ENCODE measurements at regions not wholly inside any gene's neighbourhood (a gene's known extent, or its start where the extent isn't known, plus 50 kb on each side); places are given as distances from the start of the nearest gene placed in this dataset.

- intact Hi-C loops (cut with DNase I), result loop anchor here in 1 of 10 donors (10.0 kb wide), 1 partner anchor 100 kb away; no protein-coding TSS in a partner anchor
- Histone ChIP-seq H3K4me1 (peaks cover 0 to 11% (median 5%) of the 10 kb centered on the region in 9 donors), H3K27me3 (no peaks in the 10 kb centered on the region), H3K27ac (peak overlapping the region in 4 of 10 donors; percentile 5 to 44 (median 21)), H3K9me3 (no peaks in the 10 kb centered on the region), H3K4me3 (no peak overlapping the region), H3K36me3 (no peaks in the 10 kb centered on the region)
- DNase-seq (peak in 1 of 2 donors; percentile 53), ATAC-seq (peak in 6 of 8 donors; percentile 60 to 83 (median 80))
- TF ChIP-seq, protein P1, sequence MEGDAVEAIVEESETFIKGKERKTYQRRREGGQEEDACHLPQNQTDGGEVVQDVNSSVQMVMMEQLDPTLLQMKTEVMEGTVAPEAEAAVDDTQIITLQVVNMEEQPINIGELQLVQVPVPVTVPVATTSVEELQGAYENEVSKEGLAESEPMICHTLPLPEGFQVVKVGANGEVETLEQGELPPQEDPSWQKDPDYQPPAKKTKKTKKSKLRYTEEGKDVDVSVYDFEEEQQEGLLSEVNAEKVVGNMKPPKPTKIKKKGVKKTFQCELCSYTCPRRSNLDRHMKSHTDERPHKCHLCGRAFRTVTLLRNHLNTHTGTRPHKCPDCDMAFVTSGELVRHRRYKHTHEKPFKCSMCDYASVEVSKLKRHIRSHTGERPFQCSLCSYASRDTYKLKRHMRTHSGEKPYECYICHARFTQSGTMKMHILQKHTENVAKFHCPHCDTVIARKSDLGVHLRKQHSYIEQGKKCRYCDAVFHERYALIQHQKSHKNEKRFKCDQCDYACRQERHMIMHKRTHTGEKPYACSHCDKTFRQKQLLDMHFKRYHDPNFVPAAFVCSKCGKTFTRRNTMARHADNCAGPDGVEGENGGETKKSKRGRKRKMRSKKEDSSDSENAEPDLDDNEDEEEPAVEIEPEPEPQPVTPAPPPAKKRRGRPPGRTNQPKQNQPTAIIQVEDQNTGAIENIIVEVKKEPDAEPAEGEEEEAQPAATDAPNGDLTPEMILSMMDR (IDR thresholded peaks at IDR 0.05), result no peak
- WGBS, 2 donors, result 58 to 73% methylated on average over 17 of the region's 17 CpGs
Measured at GRCh38 chr18:10164271-10165071, 250.7 kb downstream of the VAPA start.

- Histone ChIP-seq H3K27ac (no peak overlapping the region), H3K4me3 (no peak overlapping the region), H3K27me3 (no peaks in the 10 kb centered on the region), H3K9me3 (no peaks in the 10 kb centered on the region), H3K4me1 (peaks cover 0 to 17% (median 5%) of the 10 kb centered on the region in 9 donors), H3K36me3 (no peaks in the 10 kb centered on the region)
- DNase-seq (no peak), ATAC-seq (no peak)
- TF ChIP-seq, protein P1 (IDR thresholded peaks at IDR 0.05), result no peak
- 93 to 96% methylated on average over 22 of the region's 22 CpGs for WGBS, 2 donors
- intact Hi-C loops (cut with DNase I), result loop anchor here in 1 of 10 donors (10.0 kb wide), 1 partner anchor 101 kb away; no protein-coding TSS in a partner anchor
Measured at GRCh38 chr18:10166164-10166807, 252.5 kb downstream of the VAPA start.

DNA sequence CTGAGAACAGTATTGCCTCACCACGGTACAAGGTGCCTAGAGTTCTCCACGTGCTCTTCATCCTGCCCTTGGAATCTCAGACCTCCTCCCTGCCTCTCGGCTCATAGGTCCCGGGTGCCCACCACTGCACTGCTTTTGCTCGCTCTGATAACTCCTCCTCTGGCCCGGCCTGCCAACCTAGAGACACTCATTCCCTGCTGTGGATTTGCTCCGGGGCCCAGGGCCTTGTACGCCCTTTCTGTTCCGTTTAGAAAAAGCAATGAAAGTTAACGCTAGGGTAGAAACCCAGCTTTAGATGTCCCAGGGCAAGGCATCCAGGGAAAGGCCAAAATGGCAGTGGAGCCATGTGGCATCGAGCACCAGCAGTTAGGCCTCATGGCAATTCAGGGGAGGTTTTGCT is 253.9 kb downstream of the VAPA start:
- H3K4me1 ChIP-seq, result peaks cover 0 to 17% (median 5%) of the 10 kb centered on the region in 9 donors
- intact Hi-C loops (cut with DNase I), result loop anchor here in 1 of 10 donors (10.0 kb wide), 1 partner anchor 103 kb away; no protein-coding TSS in a partner anchor
- no peak for ATAC-seq
- TF ChIP-seq, protein P1 (IDR thresholded peaks at IDR 0.05), result no peak
- no peaks in the 10 kb centered on the region for H3K27me3 ChIP-seq
- no peaks in the 10 kb centered on the region for H3K36me3 ChIP-seq
- no peak overlapping the region for H3K27ac ChIP-seq
- no peak overlapping the region for H3K4me3 ChIP-seq
- no peak for DNase-seq
- H3K9me3 ChIP-seq, result no peaks in the 10 kb centered on the region
- WGBS, 2 donors, result 97 to 98% methylated on average over 11 of the region's 11 CpGs

- Histone ChIP-seq H3K36me3 (no peaks in the 10 kb centered on the region), H3K4me1 (peaks cover 0 to 17% (median 5%) of the 10 kb centered on the region in 9 donors), H3K27me3 (no peaks in the 10 kb centered on the region), H3K9me3 (no peaks in the 10 kb centered on the region), H3K4me3 (no peak overlapping the region), H3K27ac (no peak overlapping the region)
- WGBS, 2 donors, result 92 to 94% methylated on average over 9 of the region's 9 CpGs
- DNase-seq (no peak), ATAC-seq (no peak)
- TF ChIP-seq, protein P1 (IDR thresholded peaks at IDR 0.05), result no peak
- intact Hi-C loops (cut with DNase I), result loop anchor here in 1 of 10 donors (10.0 kb wide), 1 partner anchor 104 kb away; no protein-coding TSS in a partner anchor
Measured at GRCh38 chr18:10168477-10168876, 254.7 kb downstream of the VAPA start.
